ENCODE measurements at regions not wholly inside any gene's neighbourhood (a gene's known extent, or its start where the extent isn't known, plus 50 kb on each side); places are given as distances from the start of the nearest gene placed in this dataset.
A peak's percentile ranks its signal among the peaks of the same experiment; 100 is the strongest.

DNA sequence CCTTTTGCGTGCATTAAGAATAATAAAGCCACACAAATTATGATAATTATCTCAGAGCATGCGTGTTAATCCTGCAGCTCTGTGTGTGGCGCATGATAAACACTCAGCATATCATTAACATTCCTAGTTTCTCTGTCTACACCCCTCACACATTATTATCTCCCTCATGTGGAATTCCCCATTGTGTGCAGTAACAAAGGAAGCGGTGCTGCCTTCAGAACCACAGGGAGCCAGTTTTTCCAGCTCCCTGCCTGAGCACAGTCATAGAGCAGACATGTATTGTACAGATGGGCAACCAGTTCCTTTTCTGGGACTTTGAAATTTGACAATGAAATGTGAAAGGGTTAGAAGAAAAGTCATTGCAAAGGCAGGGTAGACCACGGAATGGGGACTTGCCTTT, 1365.5 kb upstream of the CDH9 start:
- no peak overlapping the region for H2BK5ac ChIP-seq (ENCODE audit: insufficient read length, low read length)
- H2AK5ac ChIP-seq (ENCODE audit: insufficient read length, low read length): no peak overlapping the region
- no peak overlapping the region for H2BK15ac ChIP-seq (ENCODE audit: low read depth, low read length)
- H3K23ac ChIP-seq (ENCODE audit: insufficient read length, low read depth, low read length): no peak overlapping the region
- no peak overlapping the region for H3K4me2 ChIP-seq (ENCODE audit: insufficient read depth, insufficient read length, low read length)
- no peak overlapping the region for H2BK20ac ChIP-seq (ENCODE audit: low read depth, low read length, poor library complexity, severe bottlenecking)
- Mint-ChIP-seq H3K27me3 (ENCODE audit: low read depth) (no peaks in the 10 kb centered on the region), H3K4me3 (no peak overlapping the region), H3K4me1 (peaks cover 28 to 32% of the 10 kb centered on the region in 2 experiments), H3K27ac (peak overlapping the region in 2 of 3 experiments; percentile 90 to 94; a peak in 4 of 7 replicates), H3K9me3 (peaks cover 3 to 5% of the 10 kb centered on the region in 2 experiments; a peak in 3 of 5 replicates), H3K36me3 (ENCODE audit: insufficient read depth in 1 of 3, low read depth in 3 of 3) (peaks cover 0 to 6% (median 3%) of the 10 kb centered on the region in 3 experiments; a peak in 3 of 7 replicates)
- no peak overlapping the region for H3K9ac ChIP-seq (ENCODE audit: extremely low read depth, insufficient read length, low read length)
- no peaks in the 10 kb centered on the region for H3K4me1 ChIP-seq (ENCODE audit: insufficient read depth, low read length)
- no peak overlapping the region for H3K56ac ChIP-seq (ENCODE audit: insufficient read length, low read depth, low read length)
- H3K4ac ChIP-seq (ENCODE audit: low read depth, low read length): no peak overlapping the region
- no peaks in the 10 kb centered on the region for H3K23me2 ChIP-seq (ENCODE audit: insufficient read length, low read depth, low read length, poor library complexity, severe bottlenecking)
- no peaks in the 10 kb centered on the region for H3K27me3 ChIP-seq (ENCODE audit: insufficient read depth, low read length)
- H3K9me3 ChIP-seq (ENCODE audit: control insufficient read depth, low read depth, low read length): no peaks in the 10 kb centered on the region
- H3K14ac ChIP-seq (ENCODE audit: insufficient read depth, low read length): no peak overlapping the region
- no peaks in the 10 kb centered on the region for H3K79me1 ChIP-seq (ENCODE audit: insufficient read depth, low read depth, low read length, poor library complexity, severe bottlenecking)
- TF ChIP-seq, protein P1, sequence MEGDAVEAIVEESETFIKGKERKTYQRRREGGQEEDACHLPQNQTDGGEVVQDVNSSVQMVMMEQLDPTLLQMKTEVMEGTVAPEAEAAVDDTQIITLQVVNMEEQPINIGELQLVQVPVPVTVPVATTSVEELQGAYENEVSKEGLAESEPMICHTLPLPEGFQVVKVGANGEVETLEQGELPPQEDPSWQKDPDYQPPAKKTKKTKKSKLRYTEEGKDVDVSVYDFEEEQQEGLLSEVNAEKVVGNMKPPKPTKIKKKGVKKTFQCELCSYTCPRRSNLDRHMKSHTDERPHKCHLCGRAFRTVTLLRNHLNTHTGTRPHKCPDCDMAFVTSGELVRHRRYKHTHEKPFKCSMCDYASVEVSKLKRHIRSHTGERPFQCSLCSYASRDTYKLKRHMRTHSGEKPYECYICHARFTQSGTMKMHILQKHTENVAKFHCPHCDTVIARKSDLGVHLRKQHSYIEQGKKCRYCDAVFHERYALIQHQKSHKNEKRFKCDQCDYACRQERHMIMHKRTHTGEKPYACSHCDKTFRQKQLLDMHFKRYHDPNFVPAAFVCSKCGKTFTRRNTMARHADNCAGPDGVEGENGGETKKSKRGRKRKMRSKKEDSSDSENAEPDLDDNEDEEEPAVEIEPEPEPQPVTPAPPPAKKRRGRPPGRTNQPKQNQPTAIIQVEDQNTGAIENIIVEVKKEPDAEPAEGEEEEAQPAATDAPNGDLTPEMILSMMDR (conservative IDR thresholded peaks at IDR 0.05): no peak
- no peaks in the 10 kb centered on the region for H3K79me2 ChIP-seq (ENCODE audit: insufficient read depth, low read length)
- no peak overlapping the region for H2BK120ac ChIP-seq (ENCODE audit: low read depth, low read length, poor library complexity, severe bottlenecking)
- no peak overlapping the region for H3K18ac ChIP-seq (ENCODE audit: insufficient read length, low read depth, low read length)
- H2AFZ ChIP-seq (ENCODE audit: low read length): no peak overlapping the region
- no peak overlapping the region for H3K27ac ChIP-seq (ENCODE audit: insufficient read length, low read depth, low read length)
- no peak overlapping the region for H2BK12ac ChIP-seq (ENCODE audit: insufficient read length, low read depth, low read length)
- no peaks in the 10 kb centered on the region for H4K20me1 ChIP-seq (ENCODE audit: control insufficient read depth, insufficient read depth, insufficient read length)
- H4K5ac ChIP-seq (ENCODE audit: insufficient read length, low read depth, low read length): no peak overlapping the region
- DNase-seq: peak; percentile 31
- WGBS (ENCODE audit: extremely low coverage, insufficient read length, low lambda C conversion rate): no CpG with 5 or more reads among the region's 5 CpGs
- no peak overlapping the region for H4K8ac ChIP-seq (replicated peaks; ENCODE audit: insufficient read length, low read depth, low read length)
- H4K91ac ChIP-seq (ENCODE audit: insufficient read length, low read depth, low read length): no peak overlapping the region
- H3T11ph ChIP-seq (ENCODE audit: low read length): no peak overlapping the region

Data from H9 (cell line).